Endothelial cell of umbilical vein (primary cell): ENCODE measurements at regions not wholly inside any gene's neighbourhood (a gene's known extent, or its start where the extent isn't known, plus 50 kb on each side); places are given as distances from the start of the nearest gene placed in this dataset.

Experiments used
- BruUV-seq: library from RNA; stranded (reverse); fragments of 400-500 nt; replicated peaks from 2 replicates; lab custom pipeline; 2021; lab: Mats Ljungman, UMichigan
- CTCF ChIA-PET: fragments of 300-600, 350-600 bp; sonication (Branson Sonifier 250); formaldehyde crosslinking; loops from one replicate; lab custom pipeline; 2021; ENCODE audit warnings: antibody characterized with exemption, inconsistent platforms; lab: Charles Lee
- POLR2A ChIA-PET: fragments of 300-600, 350-600 bp; sonication (Branson Sonifier 250); formaldehyde crosslinking; loops from one replicate; lab custom pipeline; 2021; ENCODE audit warnings: antibody characterized with exemption, inconsistent platforms; lab: Charles Lee
- DNase-seq: peaks from one replicate; pipeline ENCODE4 v3.0.0-alpha.2; 2011; ENCODE audit warnings: low read depth, low spot score
- FAIRE-seq: peaks from 2 replicates; lab custom pipeline; 2011; peaks lifted over from hg19 to GRCh38; lab: Jason Lieb, UNC
- H2AFZ ChIP-seq: 2 replicates; pipeline ENCODE4 v1.6.0; 2012; ENCODE audit warnings: low read depth, low read length, control low read depth, inconsistent platforms
- H3K27ac ChIP-seq: 2 replicates; pipeline ENCODE4 v1.5.1; 2011; ENCODE audit warnings: low read depth, mild to moderate bottlenecking, control low read depth, low read length, moderate library complexity; ENCODE audit not compliant: insufficient read depth
- H3K27me3 ChIP-seq, 2 experiments: 2 replicates each; pipeline versions ENCODE4 v1.6.0 to v1.6.1; 2011; ENCODE audit warnings: low read length in 2 of 2, mixed read lengths in 1 of 2; ENCODE audit not compliant: control insufficient read depth in 2 of 2, insufficient read depth in 2 of 2
- H3K36me3 ChIP-seq, 2 experiments: 2 replicates in 1 of 2; 3 replicates in 1 of 2; pipeline ENCODE4 v1.5.1; 2011; ENCODE audit warnings: low read length in 2 of 2, mild to moderate bottlenecking in 1 of 2, moderate library complexity in 1 of 2; ENCODE audit not compliant: control insufficient read depth in 2 of 2, insufficient read depth in 2 of 2; ENCODE audit errors: extremely low read depth in 1 of 2
- H3K4me1 ChIP-seq: 3 replicates; pipeline ENCODE4 v1.5.1; 2011; ENCODE audit warnings: mild to moderate bottlenecking, low read length; ENCODE audit not compliant: control insufficient read depth, insufficient read depth; ENCODE audit errors: extremely low read depth
- H3K4me2 ChIP-seq: 2 replicates; pipeline ENCODE4 v1.6.1; 2011; ENCODE audit warnings: low read length, control low read depth, mixed read lengths; ENCODE audit not compliant: insufficient read depth
- H3K4me3 ChIP-seq, 3 experiments: fragments of 200-600 bp in 1 of 3; sonication (generic), shearing (Covaris generic) in 1 of 3; replicated peaks in 1 of 3; 2 replicates each; pipeline ENCODE4 v1.5.1; 2011 to 2016; ENCODE audit warnings: control low read depth in 3 of 3, low read length in 3 of 3, mild to moderate bottlenecking in 2 of 3, inconsistent platforms in 1 of 3, low read depth in 1 of 3, moderate library complexity in 1 of 3; ENCODE audit not compliant: insufficient read depth in 1 of 3
- H3K79me2 ChIP-seq: 2 replicates; pipeline ENCODE4 v1.6.0; 2012; ENCODE audit warnings: low read length, inconsistent platforms; ENCODE audit not compliant: control insufficient read depth, insufficient read depth
- H3K9ac ChIP-seq: replicated peaks from 2 replicates; pipeline ENCODE3; 2011; ENCODE audit warnings: low read length, control low read depth; ENCODE audit not compliant: insufficient read depth; ENCODE audit errors: extremely low read depth
- H3K9me1 ChIP-seq: replicated peaks from 3 replicates; pipeline ENCODE4 v1.6.0; 2011; ENCODE audit warnings: mild to moderate bottlenecking, low read length; ENCODE audit not compliant: control insufficient read depth, insufficient read depth; ENCODE audit errors: extremely low read depth
- H3K9me3 ChIP-seq: replicated peaks from 2 replicates; pipeline ENCODE4 v1.5.1; 2012; ENCODE audit warnings: low read length, inconsistent platforms; ENCODE audit not compliant: control insufficient read depth, insufficient read depth
- H4K20me1 ChIP-seq: replicated peaks from 2 replicates; pipeline ENCODE3; 2011; ENCODE audit warnings: mild to moderate bottlenecking, low read length; ENCODE audit not compliant: control insufficient read depth, insufficient read depth; ENCODE audit errors: extremely low read depth
- CTCF ChIP-seq, 2 donors: IDR thresholded peaks; 1 replicate in 1 of 2; 2 replicates in 1 of 2; pipeline ENCODE4 v1.5.1; 2011; ENCODE audit warnings: low read length in 2 of 2, mild to moderate bottlenecking in 2 of 2, moderate library complexity in 2 of 2, control low read depth in 1 of 2, inconsistent platforms in 1 of 2, low read depth in 1 of 2; ENCODE audit not compliant: insufficient read depth in 1 of 2; ENCODE audit errors: extremely low read depth in 1 of 2
- EZH2 ChIP-seq: IDR thresholded peaks from 2 replicates; pipeline ENCODE4 v1.6.1; 2012; ENCODE audit warnings: borderline replicate concordance, low read depth, mild to moderate bottlenecking, moderate library complexity, low read length, inconsistent platforms; ENCODE audit not compliant: severe bottlenecking
- FOS ChIP-seq: IDR thresholded peaks from 2 replicates; pipeline ENCODE4 v1.6.1; 2011; ENCODE audit warnings: mild to moderate bottlenecking, low read length, moderate library complexity, borderline replicate concordance; ENCODE audit not compliant: insufficient read depth
- GATA2 ChIP-seq: IDR thresholded peaks from 2 replicates; pipeline ENCODE4 v1.7.0; 2011; ENCODE audit warnings: low read depth, mild to moderate bottlenecking, moderate library complexity, mixed read lengths, low read length; ENCODE audit not compliant: insufficient read length, insufficient read depth
- JUN ChIP-seq: IDR thresholded peaks from 2 replicates; pipeline ENCODE4 v1.6.1; 2011; ENCODE audit warnings: borderline replicate concordance, low read depth; ENCODE audit not compliant: insufficient read length, insufficient read depth
- MAX ChIP-seq: IDR thresholded peaks from 2 replicates; pipeline ENCODE4 v1.6.1; 2011; ENCODE audit not compliant: insufficient read depth, insufficient read length
- MYC ChIP-seq: IDR thresholded peaks from one replicate; pipeline ENCODE4 v1.6.1; 2011; ENCODE audit warnings: mild to moderate bottlenecking, low read depth, low read length
- POLR2A ChIP-seq: IDR thresholded peaks from 2 replicates; pipeline ENCODE4 v1.6.1; 2012; ENCODE audit warnings: low read depth, mild to moderate bottlenecking, control low read depth, low read length
- POLR2AphosphoS5 ChIP-seq: IDR thresholded peaks from 2 replicates; pipeline ENCODE4 v1.6.1; 2012; ENCODE audit warnings: low read depth, mild to moderate bottlenecking, control low read depth, low read length, moderate library complexity; ENCODE audit not compliant: insufficient read depth
- dilution Hi-C: fragments of 300-500 bp; cut with MboI; formaldehyde crosslinking; loops from one replicate; pipeline ENCODE4 v1.15.0; 2019; ENCODE audit warnings: low sequenced_read_pairs; ENCODE audit not compliant: extremely low pct_ligation_motif_present
- intact Hi-C: fragments of 100-400 bp; cut with micrococcal nuclease; formaldehyde crosslinking; loops from one replicate; pipeline ENCODE4 v1.10.0; 2022

GRCh38 chr14:94979891-94980290 lies 177.4 kb downstream of the DICER1 start:
- DNase-seq (no peak), FAIRE-seq (no peak)
- intact Hi-C loops (no loop called here), dilution Hi-C loops (no loop called here)
- no peaks in the 10 kb centered on the region for H3K4me1 ChIP-seq
- no peak overlapping the region for H2AFZ ChIP-seq
- H3K4me3 ChIP-seq = no peak overlapping the region
- H3K9me1 ChIP-seq = no peaks in the 10 kb centered on the region
- no peak overlapping the region for H3K4me2 ChIP-seq
- H4K20me1 ChIP-seq = no peaks in the 10 kb centered on the region
- H3K27me3 ChIP-seq = no peaks in the 10 kb centered on the region
- H3K9me3 ChIP-seq = no peaks in the 10 kb centered on the region
- H3K9ac ChIP-seq = no peak overlapping the region
- no peaks in the 10 kb centered on the region for H3K79me2 ChIP-seq
- no TSS peak for BruUV-seq
- no peaks in the 10 kb centered on the region for H3K36me3 ChIP-seq
- POLR2A ChIA-PET = no interaction called here
- TF ChIP-seq EZH2 = no peak
- TF ChIP-seq FOS = no peak
- no peak for TF ChIP-seq POLR2AphosphoS5
- no peak for TF ChIP-seq JUN
- no peak for TF ChIP-seq MYC
- TF ChIP-seq CTCF (IDR thresholded peaks at IDR 0.05; ENCODE audit: extremely low read depth in 1 of 2, insufficient read depth in 1 of 2, low read depth in 1 of 2, low read length in 2 of 2) = no peak
- no peak for TF ChIP-seq MAX
- TF ChIP-seq POLR2A = no peak
- no peak for TF ChIP-seq GATA2
- H3K27ac ChIP-seq = no peak overlapping the region
- CTCF ChIA-PET = no interaction called here
